Keratinocyte (primary cell): ENCODE measurements at regions not wholly inside any gene's neighbourhood (a gene's known extent, or its start where the extent isn't known, plus 50 kb on each side); places are given as distances from the start of the nearest gene placed in this dataset.

ENCODE experiments used
- DNase-seq: peaks from one replicate; pipeline ENCODE4 v3.0.0-alpha.2; 2011; ENCODE audit warnings: low read depth, missing footprints, low spot score
- FAIRE-seq: peaks from 2 replicates; lab custom pipeline; 2011; peaks lifted over from hg19 to GRCh38; lab: Jason Lieb, UNC
- H2AFZ ChIP-seq: 2 replicates; pipeline ENCODE4 v1.6.0; 2012; ENCODE audit warnings: low read length, control low read depth, inconsistent platforms; ENCODE audit not compliant: control insufficient read depth
- H3K27ac ChIP-seq: 2 replicates; pipeline ENCODE4 v1.5.1; 2011; ENCODE audit warnings: low read length; ENCODE audit not compliant: control insufficient read depth, insufficient read depth
- H3K27me3 ChIP-seq: 3 replicates; pipeline ENCODE4 v1.6.0; 2011; ENCODE audit warnings: low read length; ENCODE audit not compliant: control insufficient read depth, insufficient read depth; ENCODE audit errors: extremely low read depth
- H3K36me3 ChIP-seq, 2 experiments: 2 replicates in 1 of 2; 3 replicates in 1 of 2; pipeline ENCODE4 v1.5.1; 2011; ENCODE audit warnings: low read length in 2 of 2, mild to moderate bottlenecking in 1 of 2; ENCODE audit not compliant: control insufficient read depth in 2 of 2, insufficient read depth in 2 of 2; ENCODE audit errors: extremely low read depth in 1 of 2
- H3K4me1 ChIP-seq: 3 replicates; pipeline ENCODE4 v1.5.1; 2011; ENCODE audit warnings: low read length; ENCODE audit not compliant: control insufficient read depth, insufficient read depth; ENCODE audit errors: extremely low read depth
- H3K4me2 ChIP-seq: 3 replicates; pipeline ENCODE4 v1.6.0; 2011; ENCODE audit warnings: low read depth, low read length; ENCODE audit not compliant: control insufficient read depth, insufficient read depth; ENCODE audit errors: extremely low read depth
- H3K4me3 ChIP-seq, 3 experiments: fragments of 200-600 bp in 1 of 3; sonication (generic) in 1 of 3; 2 replicates in 2 of 3; 3 replicates in 1 of 3; pipeline ENCODE4 v1.5.1; 2011 to 2016; ENCODE audit warnings: low read length in 3 of 3, mild to moderate bottlenecking in 3 of 3, control low read depth in 2 of 3, inconsistent platforms in 1 of 3, low read depth in 1 of 3, mixed read lengths in 1 of 3, mixed run types in 1 of 3, moderate library complexity in 1 of 3; ENCODE audit not compliant: control insufficient read depth in 2 of 3, insufficient read depth in 2 of 3; ENCODE audit errors: extremely low read depth in 1 of 3
- H3K79me2 ChIP-seq: 2 replicates; pipeline ENCODE4 v1.6.0; 2012; ENCODE audit warnings: low read length; ENCODE audit not compliant: control insufficient read depth, insufficient read depth
- H3K9ac ChIP-seq: 3 replicates; pipeline ENCODE4 v1.6.0; 2011; ENCODE audit warnings: low read length; ENCODE audit not compliant: control insufficient read depth, insufficient read depth; ENCODE audit errors: extremely low read depth
- H3K9me1 ChIP-seq: 3 replicates; pipeline ENCODE4 v1.6.0; 2011; ENCODE audit warnings: low read length; ENCODE audit not compliant: control insufficient read depth, insufficient read depth; ENCODE audit errors: extremely low read depth
- H3K9me3 ChIP-seq: 2 replicates; pipeline ENCODE4 v1.5.1; 2012; ENCODE audit warnings: low read depth, low read length; ENCODE audit not compliant: control insufficient read depth
- H4K20me1 ChIP-seq: 3 replicates; pipeline ENCODE4 v1.6.0; 2011; ENCODE audit warnings: low read length; ENCODE audit not compliant: control insufficient read depth, insufficient read depth; ENCODE audit errors: extremely low read depth
- EZH2 ChIP-seq: IDR thresholded peaks from one replicate; pipeline ENCODE4 v1.6.1; 2012; ENCODE audit warnings: inconsistent platforms, mild to moderate bottlenecking, low read length, moderate library complexity
- dilution Hi-C: fragments of 300-500 bp; cut with MboI; formaldehyde crosslinking; loops from one replicate; pipeline ENCODE4 v1.7.0; 2020; ENCODE audit warnings: low sequenced_read_pairs; ENCODE audit not compliant: extremely low pct_ligation_motif_present
- TF ChIP-seq, protein P1 (sequence below), 3 experiments: IDR thresholded peaks in 1 of 3; conservative IDR thresholded peaks in 1 of 3; optimal IDR thresholded peaks in 1 of 3; 2 replicates in 2 of 3; 3 replicates in 1 of 3; pipeline versions ENCODE3 to v1.5.1; 2011; ENCODE audit warnings: low read length in 3 of 3, mild to moderate bottlenecking in 3 of 3, moderate library complexity in 2 of 3, control low read depth in 1 of 3, inconsistent platforms in 1 of 3; ENCODE audit not compliant: insufficient read depth in 2 of 3; ENCODE audit errors: extremely low read depth in 1 of 3

DNA sequence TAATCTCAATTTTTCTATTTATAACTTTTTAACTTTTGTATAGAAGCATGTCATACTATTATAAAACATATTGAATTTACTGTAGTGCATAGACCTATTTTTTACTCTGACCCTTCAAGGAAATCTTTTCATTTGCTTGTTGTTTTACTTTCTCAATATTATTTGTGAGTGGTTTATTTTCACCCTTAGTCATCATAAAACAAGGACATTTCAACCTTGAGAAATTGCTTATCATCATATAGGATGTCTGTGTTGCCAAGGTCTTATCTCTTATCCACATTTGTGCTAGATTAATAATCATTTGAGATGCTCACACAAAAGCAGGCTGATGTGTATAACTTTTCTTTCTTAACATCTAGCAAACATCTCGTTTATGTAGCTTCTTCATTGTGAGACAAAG, 408.6 kb upstream of the PABPC4L start:
- FAIRE-seq (no peak), DNase-seq (no peak)
- Histone ChIP-seq H3K9me1 (no peaks in the 10 kb centered on the region), H3K79me2 (no peaks in the 10 kb centered on the region), H2AFZ (no peak overlapping the region), H3K9me3 (no peaks in the 10 kb centered on the region), H3K27ac (no peak overlapping the region), H3K4me1 (no peaks in the 10 kb centered on the region), H3K4me2 (no peak overlapping the region), H3K27me3 (no peaks in the 10 kb centered on the region), H3K9ac (no peak overlapping the region), H4K20me1 (no peaks in the 10 kb centered on the region), H3K36me3 (no peaks in the 10 kb centered on the region), H3K4me3 (no peak overlapping the region)
- TF ChIP-seq, protein P1, sequence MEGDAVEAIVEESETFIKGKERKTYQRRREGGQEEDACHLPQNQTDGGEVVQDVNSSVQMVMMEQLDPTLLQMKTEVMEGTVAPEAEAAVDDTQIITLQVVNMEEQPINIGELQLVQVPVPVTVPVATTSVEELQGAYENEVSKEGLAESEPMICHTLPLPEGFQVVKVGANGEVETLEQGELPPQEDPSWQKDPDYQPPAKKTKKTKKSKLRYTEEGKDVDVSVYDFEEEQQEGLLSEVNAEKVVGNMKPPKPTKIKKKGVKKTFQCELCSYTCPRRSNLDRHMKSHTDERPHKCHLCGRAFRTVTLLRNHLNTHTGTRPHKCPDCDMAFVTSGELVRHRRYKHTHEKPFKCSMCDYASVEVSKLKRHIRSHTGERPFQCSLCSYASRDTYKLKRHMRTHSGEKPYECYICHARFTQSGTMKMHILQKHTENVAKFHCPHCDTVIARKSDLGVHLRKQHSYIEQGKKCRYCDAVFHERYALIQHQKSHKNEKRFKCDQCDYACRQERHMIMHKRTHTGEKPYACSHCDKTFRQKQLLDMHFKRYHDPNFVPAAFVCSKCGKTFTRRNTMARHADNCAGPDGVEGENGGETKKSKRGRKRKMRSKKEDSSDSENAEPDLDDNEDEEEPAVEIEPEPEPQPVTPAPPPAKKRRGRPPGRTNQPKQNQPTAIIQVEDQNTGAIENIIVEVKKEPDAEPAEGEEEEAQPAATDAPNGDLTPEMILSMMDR (optimal IDR thresholded peaks at IDR 0.05 in 1 of 3, IDR thresholded peaks at IDR 0.05 in 1 of 3, conservative IDR thresholded peaks at IDR 0.05 in 1 of 3; ENCODE audit: extremely low read depth in 1 of 3, insufficient read depth in 2 of 3, low read length in 3 of 3), result no peak
- no peak for TF ChIP-seq EZH2
- dilution Hi-C loops, result no loop called here

DNA sequence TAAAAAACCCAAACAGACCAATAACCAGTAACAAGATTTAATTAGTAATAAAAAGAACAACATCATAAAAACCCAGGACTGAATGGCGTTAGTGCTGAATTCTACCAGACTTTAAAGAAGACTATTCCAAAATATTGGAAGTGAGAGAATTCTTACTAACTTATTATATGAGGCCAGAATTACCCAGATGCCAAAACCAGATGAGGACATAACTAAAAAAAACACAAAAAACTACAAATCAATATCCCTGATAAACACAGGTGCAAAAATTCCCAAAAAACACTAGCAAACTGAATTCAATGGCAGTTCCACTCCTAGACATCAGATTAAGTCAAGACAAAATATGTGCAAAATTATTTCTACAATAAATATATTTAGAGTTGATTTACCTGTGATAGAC, 400.1 kb upstream of the PABPC4L start:
- no peak overlapping the region for H3K9ac ChIP-seq
- dilution Hi-C loops, result no loop called here
- no peak for DNase-seq
- no peaks in the 10 kb centered on the region for H3K36me3 ChIP-seq
- H3K27ac ChIP-seq, result no peak overlapping the region
- FAIRE-seq, result no peak
- no peaks in the 10 kb centered on the region for H3K9me1 ChIP-seq
- H3K9me3 ChIP-seq, result no peaks in the 10 kb centered on the region
- H3K79me2 ChIP-seq, result no peaks in the 10 kb centered on the region
- H2AFZ ChIP-seq, result no peak overlapping the region
- TF ChIP-seq EZH2, result no peak
- TF ChIP-seq, protein P1 (optimal IDR thresholded peaks at IDR 0.05 in 1 of 3, IDR thresholded peaks at IDR 0.05 in 1 of 3, conservative IDR thresholded peaks at IDR 0.05 in 1 of 3; ENCODE audit: extremely low read depth in 1 of 3, insufficient read depth in 2 of 3, low read length in 3 of 3), result no peak
- no peaks in the 10 kb centered on the region for H3K27me3 ChIP-seq
- H3K4me1 ChIP-seq, result no peaks in the 10 kb centered on the region
- H3K4me2 ChIP-seq, result no peak overlapping the region
- no peaks in the 10 kb centered on the region for H4K20me1 ChIP-seq
- no peak overlapping the region for H3K4me3 ChIP-seq
